DMS 273 treated with DMSO at 0.1 percent for 48 hours (cell line): ENCODE measurements at regions not wholly inside any gene's neighbourhood (a gene's known extent, or its start where the extent isn't known, plus 50 kb on each side); places are given as distances from the start of the nearest gene placed in this dataset.

Experiments used
- DNase-seq: peaks from one replicate; lab custom pipeline; 2025; lab: John Stamatoyannopoulos, UW

GRCh38 chr5:175285261-175285660 is 158.7 kb downstream of the DRD1 start:
- no peak for DNase-seq

GRCh38 chr5:175284806-175285205 is 159.2 kb downstream of the DRD1 start:
- no peak for DNase-seq

GRCh38 chr5:175282611-175283225 is 161.3 kb downstream of the DRD1 start:
- no peak for DNase-seq

GRCh38 chr5:175281714-175282113 is 162.3 kb downstream of the DRD1 start:
- no peak for DNase-seq

- no peak for DNase-seq
Observed at GRCh38 chr5:175281257-175281656, 162.7 kb downstream of the DRD1 start.

- DNase-seq: no peak
Observed at GRCh38 chr5:175279506-175279905, 164.5 kb downstream of the DRD1 start.

GRCh38 chr5:175275748-175276147 is 168.2 kb downstream of the DRD1 start:
- no peak for DNase-seq

GRCh38 chr5:175275097-175275496 is 168.9 kb downstream of the DRD1 start:
- no peak for DNase-seq

GRCh38 chr5:175274171-175274570 is 169.8 kb downstream of the DRD1 start:
- DNase-seq: no peak

GRCh38 chr5:175264406-175264805 is 179.6 kb downstream of the DRD1 start:
- no peak for DNase-seq

- DNase-seq: no peak
Observed at GRCh38 chr5:175263776-175264175, 180.2 kb downstream of the DRD1 start.

GRCh38 chr5:175261526-175261925 is 182.5 kb downstream of the DRD1 start:
- DNase-seq: no peak

GRCh38 chr5:175261037-175261436 is 182.9 kb downstream of the DRD1 start:
- DNase-seq: no peak

- DNase-seq: no peak
Observed at GRCh38 chr5:175257847-175258194, 186.2 kb downstream of the DRD1 start.

GRCh38 chr5:175257128-175257846 is 186.7 kb downstream of the DRD1 start:
- DNase-seq: no peak

GRCh38 chr5:175254155-175254554 is 189.8 kb downstream of the DRD1 start:
- no peak for DNase-seq

GRCh38 chr5:175253597-175253996 is 190.4 kb downstream of the DRD1 start:
- no peak for DNase-seq

GRCh38 chr5:175252234-175252805 is 191.7 kb downstream of the DRD1 start:
- no peak for DNase-seq

- no peak for DNase-seq
Observed at GRCh38 chr5:175250426-175250825, 193.6 kb downstream of the DRD1 start.

- DNase-seq: no peak
Observed at GRCh38 chr5:175248416-175248905, 195.5 kb downstream of the DRD1 start.

GRCh38 chr5:175246889-175247520 is 197.0 kb downstream of the DRD1 start:
- no peak for DNase-seq

- no peak for DNase-seq
Observed at GRCh38 chr5:175246242-175246888, 197.6 kb downstream of the DRD1 start.
